HG02885 (cell line): ENCODE measurements at regions not wholly inside any gene's neighbourhood (a gene's known extent, or its start where the extent isn't known, plus 50 kb on each side); places are given as distances from the start of the nearest gene placed in this dataset.

Source experiments
- ATAC-seq: cut with Tn5 transposase; IDR thresholded peaks from one replicate; pipeline ENCODE4 v1.9.1; 2021; ENCODE audit warnings: mild to moderate bottlenecking; ENCODE audit not compliant: unreplicated experiment, poor library complexity

- ATAC-seq = no peak
These were observed 300.2 kb downstream of the CLIC5 start for GRCh38 chr6:45715508-45715803.

GRCh38 chr6:45714741-45715507 is 300.7 kb downstream of the CLIC5 start:
- peak; percentile 46 for ATAC-seq

GRCh38 chr6:45714006-45714730 is 301.5 kb downstream of the CLIC5 start:
- ATAC-seq = no peak
